GM23338 (cell line): ENCODE measurements at regions not wholly inside any gene's neighbourhood (a gene's known extent, or its start where the extent isn't known, plus 50 kb on each side); places are given as distances from the start of the nearest gene placed in this dataset.

Experiments used
- ATAC-seq: fragments of 200-7000 bp; cut with Tn5 transposase; 3 replicates; pipeline ENCODE4 v1.9.1; 2020
- DNase-seq: peaks from one replicate; pipeline ENCODE4 v3.0.0-alpha.2; 2015; ENCODE audit warnings: low spot score
- H2AFZ ChIP-seq: fragments of 200-600 bp; sonication (generic); 2 replicates; pipeline ENCODE4 v1.8.0; 2016; ENCODE audit warnings: antibody characterized with exemption, mild to moderate bottlenecking, moderate library complexity
- H3F3A ChIP-seq: fragments of 200-600 bp; sonication (generic); replicated peaks from 2 replicates; pipeline ENCODE4 v1.8.0; 2017; ENCODE audit warnings: antibody characterized with exemption, mixed run types, low read depth
- H3K27ac ChIP-seq: fragments of 200-600 bp; sonication (generic); 2 replicates; pipeline ENCODE4 v1.6.1; 2016; ENCODE audit warnings: low read depth
- H3K27me3 ChIP-seq: fragments of 200-600 bp; sonication (generic); 2 replicates; pipeline ENCODE4 v1.8.0; 2016; ENCODE audit warnings: mild to moderate bottlenecking, mixed run types, moderate library complexity; ENCODE audit not compliant: insufficient read depth
- H3K36me3 ChIP-seq: fragments of 200-600 bp; sonication (generic); 2 replicates; pipeline ENCODE4 v1.8.0; 2016; ENCODE audit warnings: mild to moderate bottlenecking; ENCODE audit not compliant: insufficient read depth
- H3K4me1 ChIP-seq: fragments of 200-600 bp; sonication (generic); 2 replicates; pipeline ENCODE4 v1.8.0; 2016; ENCODE audit warnings: mild to moderate bottlenecking, moderate library complexity; ENCODE audit not compliant: insufficient read depth
- H3K4me2 ChIP-seq: fragments of 200-600 bp; sonication (generic); 2 replicates; pipeline ENCODE4 v1.7.1; 2017; ENCODE audit warnings: mixed run types
- H3K4me3 ChIP-seq: fragments of 200-600 bp; sonication (generic); 2 replicates; pipeline ENCODE4 v1.6.1; 2016; ENCODE audit warnings: mixed run types
- H3K79me2 ChIP-seq: fragments of 200-600 bp; sonication (generic); replicated peaks from 2 replicates; pipeline ENCODE4 v1.8.0; 2017; ENCODE audit warnings: mild to moderate bottlenecking; ENCODE audit not compliant: insufficient read depth
- H3K9me2 ChIP-seq: fragments of 200-600 bp; sonication (generic); 2 replicates; pipeline ENCODE4 v1.8.0; 2017; ENCODE audit not compliant: insufficient read depth
- H4K20me1 ChIP-seq: fragments of 200-600 bp; sonication (generic); replicated peaks from 2 replicates; pipeline ENCODE4 v1.8.0; 2017; ENCODE audit warnings: mild to moderate bottlenecking; ENCODE audit not compliant: insufficient read depth
- H3K27ac Mint-ChIP-seq: 2 replicates; pipeline ENCODE4 v1.8.0; 2020; ENCODE audit warnings: inconsistent platforms, mild to moderate bottlenecking, moderate library complexity, mixed read lengths
- H3K27me3 Mint-ChIP-seq: 3 replicates; pipeline ENCODE4 v1.8.0; 2022; ENCODE audit warnings: low read depth, mild to moderate bottlenecking, moderate library complexity, mixed read lengths, inconsistent platforms; ENCODE audit not compliant: insufficient read depth, poor library complexity
- H3K36me3 Mint-ChIP-seq: 3 replicates; pipeline ENCODE4 v1.8.0; 2021; ENCODE audit warnings: low read depth, mild to moderate bottlenecking, inconsistent platforms, moderate library complexity, mixed read lengths
- H3K4me1 Mint-ChIP-seq: 3 replicates; pipeline ENCODE4 v1.8.0; 2020; ENCODE audit warnings: mild to moderate bottlenecking, inconsistent platforms, mixed read lengths
- H3K4me3 Mint-ChIP-seq: 3 replicates; pipeline ENCODE4 v1.8.0; 2021; ENCODE audit warnings: moderate library complexity, mild to moderate bottlenecking, inconsistent platforms, mixed read lengths
- H3K9me3 Mint-ChIP-seq: 3 replicates; pipeline ENCODE4 v1.8.0; 2020; ENCODE audit warnings: moderate library complexity, mild to moderate bottlenecking, inconsistent platforms, mixed read lengths
- CREB1 ChIP-seq: fragments of 250-450 bp; sonication (Bioruptor Pico); IDR thresholded peaks from 2 replicates; pipeline ENCODE4 v1.5.0; 2020; ENCODE audit warnings: low read depth, mild to moderate bottlenecking, moderate library complexity
- CTCF ChIP-seq, 2 experiments: fragments of 200-600 bp in 1 of 2; sonication (generic) in 1 of 2; conservative IDR thresholded peaks; 2 replicates each; pipeline versions ENCODE4 v1.5.1 to v1.6.1; 2016 to 2017; ENCODE audit warnings: antibody characterized with exemption in 2 of 2, low read depth in 2 of 2, mild to moderate bottlenecking in 2 of 2, moderate library complexity in 1 of 2
- ETS1 ChIP-seq: IDR thresholded peaks from 2 replicates; pipeline ENCODE4 v1.6.1; 2016; ENCODE audit warnings: antibody characterized with exemption
- EZH2phosphoT487 ChIP-seq: fragments of 200-600 bp; sonication (generic); IDR thresholded peaks from one replicate; pipeline ENCODE4 v1.8.1; 2018; ENCODE audit warnings: antibody characterized with exemption; ENCODE audit not compliant: unreplicated experiment
- JUNB ChIP-seq: IDR thresholded peaks from one replicate; pipeline ENCODE4 v1.6.1; 2016; ENCODE audit warnings: antibody characterized with exemption; ENCODE audit not compliant: unreplicated experiment
- NANOG ChIP-seq: IDR thresholded peaks from 2 replicates; pipeline ENCODE4 v1.6.1; 2016; ENCODE audit warnings: antibody characterized with exemption, borderline replicate concordance
- POLR2AphosphoS5 ChIP-seq: IDR thresholded peaks from 2 replicates; pipeline ENCODE4 v1.6.1; 2016; ENCODE audit warnings: antibody characterized with exemption, low read depth
- STAT1 ChIP-seq: IDR thresholded peaks from one replicate; pipeline ENCODE4 v1.6.1; 2016; ENCODE audit warnings: antibody characterized with exemption; ENCODE audit not compliant: unreplicated experiment
- ZNF114 ChIP-seq: fragments of 250-450 bp; sonication (Bioruptor Pico); IDR thresholded peaks from 2 replicates; pipeline ENCODE4 v1.5.0; 2020; ENCODE audit warnings: mild to moderate bottlenecking, moderate library complexity
- ZNF331 ChIP-seq: fragments of 250-450 bp; sonication (Bioruptor Pico); IDR thresholded peaks from 2 replicates; pipeline ENCODE4 v1.5.0; 2020; ENCODE audit warnings: low read depth, mild to moderate bottlenecking, moderate library complexity
- ZNF462 ChIP-seq: fragments of 250-450 bp; sonication (Bioruptor Pico); IDR thresholded peaks from 2 replicates; pipeline ENCODE4 v1.5.0; 2020; ENCODE audit warnings: mild to moderate bottlenecking, moderate library complexity

- no peak overlapping the region for H3K27ac Mint-ChIP-seq
Observed at GRCh38 chr6:76940191-76940590, 523.1 kb downstream of the HTR1B start.

GRCh38 chr6:76914737-76915136, 548.6 kb downstream of the HTR1B start:
- H2AFZ ChIP-seq: no peak overlapping the region
- Mint-ChIP-seq H3K27me3 (no peaks in the 10 kb centered on the region), H3K4me3 (no peak overlapping the region), H3K4me1 (no peaks in the 10 kb centered on the region), H3K36me3 (no peaks in the 10 kb centered on the region), H3K9me3 (no peaks in the 10 kb centered on the region), H3K27ac (no peak overlapping the region)
- no peak for ATAC-seq
- no peaks in the 10 kb centered on the region for H3K27me3 ChIP-seq
- no peak overlapping the region for H3K27ac ChIP-seq
- no peaks in the 10 kb centered on the region for H3K9me2 ChIP-seq
- H3K79me2 ChIP-seq: no peaks in the 10 kb centered on the region
- H3K4me1 ChIP-seq: no peaks in the 10 kb centered on the region
- H4K20me1 ChIP-seq: no peaks in the 10 kb centered on the region
- no peaks in the 10 kb centered on the region for H3K36me3 ChIP-seq
- H3K4me2 ChIP-seq: no peak overlapping the region
- DNase-seq: no peak
- no peak overlapping the region for H3K4me3 ChIP-seq
- no peaks in the 10 kb centered on the region for H3F3A ChIP-seq
- TF ChIP-seq CREB1 (CRISPR knock-in tag): no peak
- no peak for TF ChIP-seq POLR2AphosphoS5
- no peak for TF ChIP-seq ZNF462 (CRISPR knock-in tag)
- TF ChIP-seq STAT1: no peak
- no peak for TF ChIP-seq JUNB
- TF ChIP-seq EZH2phosphoT487: no peak

More at GRCh38 chr6:76940191-76940590, 523.1 kb downstream of the HTR1B start:
- no peak overlapping the region for H3K27ac ChIP-seq
- no peak overlapping the region for H3K4me2 ChIP-seq
- no peaks in the 10 kb centered on the region for H3K4me1 ChIP-seq
- H3K27me3 ChIP-seq: no peaks in the 10 kb centered on the region
- no peaks in the 10 kb centered on the region for H3K36me3 Mint-ChIP-seq
- H3K27me3 Mint-ChIP-seq: no peaks in the 10 kb centered on the region
- no peaks in the 10 kb centered on the region for H3K4me1 Mint-ChIP-seq
- H3K79me2 ChIP-seq: no peaks in the 10 kb centered on the region
- TF ChIP-seq ETS1: no peak
- no peak for TF ChIP-seq ZNF331 (CRISPR knock-in tag)
- TF ChIP-seq EZH2phosphoT487: no peak
- no peak for TF ChIP-seq CREB1 (CRISPR knock-in tag)
- no peak for TF ChIP-seq NANOG
- no peak for TF ChIP-seq CTCF (conservative IDR thresholded peaks at IDR 0.05; ENCODE audit: low read depth in 2 of 2)
- no peak for TF ChIP-seq ZNF114
- no peaks in the 10 kb centered on the region for H3K9me2 ChIP-seq
- no peak overlapping the region for H3K4me3 ChIP-seq
- ATAC-seq (no peak), DNase-seq (no peak)
- H2AFZ ChIP-seq: no peak overlapping the region
- no peaks in the 10 kb centered on the region for H3F3A ChIP-seq
- H3K9me3 Mint-ChIP-seq: no peaks in the 10 kb centered on the region; the same call in 2 of the 3 replicates
- H4K20me1 ChIP-seq: no peaks in the 10 kb centered on the region
- no peaks in the 10 kb centered on the region for H3K36me3 ChIP-seq
- H3K4me3 Mint-ChIP-seq: no peak overlapping the region
